ENCODE measurements at regions not wholly inside any gene's neighbourhood (a gene's known extent, or its start where the extent isn't known, plus 50 kb on each side); places are given as distances from the start of the nearest gene placed in this dataset.
"Not testable (repeated sequence)": the region's sequence is repeated elsewhere in the genome, so short reads cannot be mapped to it uniquely, and the experiment has no call there.

GRCh38 chr3:110519071-110519470 lies 552.5 kb upstream of the NECTIN3 start:
- no peaks in the 10 kb centered on the region for H3K4me1 Mint-ChIP-seq (ENCODE audit: unreplicated experiment)
- DNase-seq (ENCODE audit: extremely low spot score, unreplicated experiment): no peak
- H3K9me3 Mint-ChIP-seq: peaks cover 5% of the 10 kb centered on the region
- no peaks in the 10 kb centered on the region for H3K27me3 Mint-ChIP-seq
- H3K36me3 Mint-ChIP-seq: peaks cover 3% of the 10 kb centered on the region
- H3K4me3 Mint-ChIP-seq: no peak overlapping the region
- H3K27ac Mint-ChIP-seq: no peak overlapping the region
- TF ChIP-seq, protein P1, sequence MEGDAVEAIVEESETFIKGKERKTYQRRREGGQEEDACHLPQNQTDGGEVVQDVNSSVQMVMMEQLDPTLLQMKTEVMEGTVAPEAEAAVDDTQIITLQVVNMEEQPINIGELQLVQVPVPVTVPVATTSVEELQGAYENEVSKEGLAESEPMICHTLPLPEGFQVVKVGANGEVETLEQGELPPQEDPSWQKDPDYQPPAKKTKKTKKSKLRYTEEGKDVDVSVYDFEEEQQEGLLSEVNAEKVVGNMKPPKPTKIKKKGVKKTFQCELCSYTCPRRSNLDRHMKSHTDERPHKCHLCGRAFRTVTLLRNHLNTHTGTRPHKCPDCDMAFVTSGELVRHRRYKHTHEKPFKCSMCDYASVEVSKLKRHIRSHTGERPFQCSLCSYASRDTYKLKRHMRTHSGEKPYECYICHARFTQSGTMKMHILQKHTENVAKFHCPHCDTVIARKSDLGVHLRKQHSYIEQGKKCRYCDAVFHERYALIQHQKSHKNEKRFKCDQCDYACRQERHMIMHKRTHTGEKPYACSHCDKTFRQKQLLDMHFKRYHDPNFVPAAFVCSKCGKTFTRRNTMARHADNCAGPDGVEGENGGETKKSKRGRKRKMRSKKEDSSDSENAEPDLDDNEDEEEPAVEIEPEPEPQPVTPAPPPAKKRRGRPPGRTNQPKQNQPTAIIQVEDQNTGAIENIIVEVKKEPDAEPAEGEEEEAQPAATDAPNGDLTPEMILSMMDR (conservative IDR thresholded peaks at IDR 0.05): no peak

- TF ChIP-seq, protein P1 (conservative IDR thresholded peaks at IDR 0.05): no peak
- peaks cover 3% of the 10 kb centered on the region for H3K36me3 Mint-ChIP-seq
Measured at GRCh38 chr3:110521019-110521418, 550.6 kb upstream of the NECTIN3 start.

GRCh38 chr3:110525558-110526064 lies 546.0 kb upstream of the NECTIN3 start:
- H3K27me3 Mint-ChIP-seq; H3K4me1 Mint-ChIP-seq (ENCODE audit: unreplicated experiment); H3K36me3 Mint-ChIP-seq; H3K27ac Mint-ChIP-seq; H3K9me3 Mint-ChIP-seq; H3K4me3 Mint-ChIP-seq; DNase-seq (ENCODE audit: extremely low spot score, unreplicated experiment): not testable (repeated sequence)

More at GRCh38 chr3:110521019-110521418, 550.6 kb upstream of the NECTIN3 start:
- no peak overlapping the region for H3K27ac Mint-ChIP-seq
- no peaks in the 10 kb centered on the region for H3K27me3 Mint-ChIP-seq
- H3K4me1 Mint-ChIP-seq (ENCODE audit: unreplicated experiment): no peaks in the 10 kb centered on the region
- DNase-seq (ENCODE audit: extremely low spot score, unreplicated experiment): no peak
- peaks cover 5% of the 10 kb centered on the region for H3K9me3 Mint-ChIP-seq
- no peak overlapping the region for H3K4me3 Mint-ChIP-seq

GRCh38 chr3:110526777-110527727 lies 544.6 kb upstream of the NECTIN3 start:
- H3K27me3 Mint-ChIP-seq: no peaks in the 10 kb centered on the region
- TF ChIP-seq, protein P1 (conservative IDR thresholded peaks at IDR 0.05): no peak
- no peaks in the 10 kb centered on the region for H3K9me3 Mint-ChIP-seq
- no peaks in the 10 kb centered on the region for H3K36me3 Mint-ChIP-seq
- H3K27ac Mint-ChIP-seq: peak overlapping the region; percentile 2
- peaks cover 5% of the 10 kb centered on the region for H3K4me1 Mint-ChIP-seq (ENCODE audit: unreplicated experiment)
- no peak overlapping the region for H3K4me3 Mint-ChIP-seq
- no peak for DNase-seq (ENCODE audit: extremely low spot score, unreplicated experiment)

- no peak overlapping the region for H3K27ac Mint-ChIP-seq
- no peak overlapping the region for H3K4me3 Mint-ChIP-seq
- H3K4me1 Mint-ChIP-seq (ENCODE audit: unreplicated experiment): peaks cover 5% of the 10 kb centered on the region
- H3K9me3 Mint-ChIP-seq: no peaks in the 10 kb centered on the region
- TF ChIP-seq, protein P1 (conservative IDR thresholded peaks at IDR 0.05): no peak
- H3K36me3 Mint-ChIP-seq: no peaks in the 10 kb centered on the region
- no peak for DNase-seq (ENCODE audit: extremely low spot score, unreplicated experiment)
- no peaks in the 10 kb centered on the region for H3K27me3 Mint-ChIP-seq
Measured at GRCh38 chr3:110528305-110529121, 543.1 kb upstream of the NECTIN3 start.
